ENCODE measurements at regions not wholly inside any gene's neighbourhood (a gene's known extent, or its start where the extent isn't known, plus 50 kb on each side); places are given as distances from the start of the nearest gene placed in this dataset.

DNA sequence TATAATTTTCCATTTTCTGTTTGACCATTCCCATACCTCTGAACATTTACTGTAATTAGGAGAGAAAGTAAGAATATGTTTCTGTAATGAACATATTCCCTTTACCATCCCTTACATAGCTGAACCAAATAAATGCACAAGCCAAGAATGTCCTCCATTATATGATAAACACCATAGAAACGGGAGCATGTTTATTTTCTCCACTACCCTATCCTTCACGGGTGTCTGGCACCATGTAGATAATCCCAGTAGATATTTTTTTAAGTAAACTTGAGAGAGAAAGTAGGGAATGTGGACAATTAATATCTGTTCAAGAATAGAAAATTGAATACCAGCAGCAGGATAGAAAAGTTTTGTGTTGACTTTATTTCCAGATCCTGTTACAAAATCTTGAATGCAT is 928.4 kb downstream of the EFNB2 start:
- no peak for DNase-seq (ENCODE audit: low read depth)

GRCh38 chr13:105602956-105603670 is 932.3 kb downstream of the EFNB2 start:
- no peak for DNase-seq (ENCODE audit: low read depth)

DNA sequence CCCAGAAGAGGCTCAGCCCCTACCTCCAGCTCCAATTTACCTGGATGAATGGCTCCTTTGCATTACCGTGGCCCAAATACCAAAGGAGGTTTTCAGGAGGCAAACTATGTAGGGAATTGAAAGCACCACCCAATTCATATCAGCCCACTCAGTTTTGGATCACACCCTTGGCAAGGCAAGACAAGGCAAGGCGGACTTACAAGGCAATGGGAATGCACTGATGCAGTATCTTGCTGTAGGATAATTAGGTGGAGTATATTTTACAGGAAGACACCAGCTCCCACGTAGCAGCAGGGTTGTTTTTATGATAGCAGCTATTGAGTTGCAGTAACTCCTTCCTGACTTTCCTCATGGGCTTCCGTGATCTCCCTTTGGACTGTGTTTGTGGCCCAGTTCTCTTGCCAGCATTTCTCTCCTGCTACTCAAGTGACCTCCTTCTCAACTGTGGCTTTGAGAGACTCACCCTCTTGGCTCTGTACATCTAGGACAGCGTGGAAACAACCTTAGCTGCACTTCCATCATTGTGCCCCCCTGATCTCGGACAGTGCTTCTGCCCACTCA is 935.9 kb downstream of the EFNB2 start:
- DNase-seq (ENCODE audit: low read depth), result no peak

- DNase-seq (ENCODE audit: low read depth), result no peak
These were observed 936.9 kb downstream of the EFNB2 start for GRCh38 chr13:105598529-105598928.

DNA sequence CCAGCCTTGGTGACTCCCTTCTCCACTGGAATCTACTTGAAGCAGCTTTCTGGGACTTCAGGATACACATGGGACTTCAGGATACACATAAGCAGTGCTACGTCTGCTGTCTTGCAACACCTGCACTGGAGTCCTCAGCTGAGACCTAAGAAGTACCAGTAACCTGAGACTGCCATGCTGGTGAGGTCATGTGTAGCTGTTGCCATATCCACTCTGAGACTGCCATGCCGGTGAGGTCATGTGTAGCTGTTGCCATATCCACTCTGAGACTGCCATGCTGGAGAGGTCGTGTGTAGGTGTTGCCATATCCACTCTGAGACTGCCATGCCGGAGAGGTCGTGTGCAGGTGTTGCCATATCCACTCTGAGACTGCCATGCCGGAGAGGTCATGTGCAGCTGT is 937.9 kb downstream of the EFNB2 start:
- DNase-seq (ENCODE audit: low read depth), result no peak

DNA sequence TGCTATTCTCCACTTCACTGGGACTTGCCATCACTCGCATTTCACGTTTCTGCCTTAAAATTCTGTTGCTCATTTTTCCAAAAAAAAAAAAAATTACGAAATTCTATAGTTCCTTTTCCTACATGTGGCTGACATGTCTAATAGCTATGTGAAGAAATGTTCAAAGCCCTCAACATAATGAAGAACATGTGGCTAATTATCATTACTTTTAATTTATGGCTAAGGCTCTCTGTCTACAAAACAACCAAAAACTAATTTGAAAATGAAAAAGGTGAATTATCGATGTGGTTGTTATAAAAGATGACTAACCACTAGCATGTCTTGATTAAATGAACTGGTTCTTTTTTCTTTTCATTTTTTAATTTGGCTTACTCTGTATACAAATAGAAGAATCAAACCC is 940.0 kb downstream of the EFNB2 start:
- DNase-seq (ENCODE audit: low read depth), result no peak

- DNase-seq (ENCODE audit: low read depth), result no peak
These were observed 944.2 kb downstream of the EFNB2 start for GRCh38 chr13:105591277-105591676.

- DNase-seq (ENCODE audit: low read depth), result no peak
These were observed 947.7 kb downstream of the EFNB2 start for GRCh38 chr13:105587786-105588185.

GRCh38 chr13:105579821-105580710 is 955.4 kb downstream of the EFNB2 start:
- DNase-seq (ENCODE audit: low read depth), result no peak

- no peak for DNase-seq (ENCODE audit: low read depth)
These were observed 962.3 kb downstream of the EFNB2 start for GRCh38 chr13:105573136-105573535.

DNA sequence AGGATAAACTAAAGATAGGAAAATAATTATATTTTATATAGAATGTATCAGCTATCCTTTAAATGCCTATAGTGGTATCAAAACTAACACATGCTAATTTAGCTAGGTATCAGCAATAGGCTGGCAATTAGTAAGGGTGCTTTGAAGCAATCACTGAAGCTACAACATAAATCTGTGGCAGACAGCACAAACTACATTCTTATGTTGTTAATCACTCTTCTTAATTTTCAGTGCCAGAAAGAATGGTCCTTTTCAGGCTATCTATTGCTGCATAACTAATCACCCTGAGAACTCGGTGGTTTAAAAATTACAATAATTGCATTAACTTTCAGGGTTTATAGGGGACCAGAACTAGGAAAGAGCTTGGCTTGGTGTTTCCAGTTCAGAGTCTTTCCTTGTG is 963.1 kb downstream of the EFNB2 start:
- no peak for DNase-seq (ENCODE audit: low read depth)

- DNase-seq (ENCODE audit: low read depth), result no peak
These were observed 965.6 kb downstream of the EFNB2 start for GRCh38 chr13:105569816-105570215.

DNA sequence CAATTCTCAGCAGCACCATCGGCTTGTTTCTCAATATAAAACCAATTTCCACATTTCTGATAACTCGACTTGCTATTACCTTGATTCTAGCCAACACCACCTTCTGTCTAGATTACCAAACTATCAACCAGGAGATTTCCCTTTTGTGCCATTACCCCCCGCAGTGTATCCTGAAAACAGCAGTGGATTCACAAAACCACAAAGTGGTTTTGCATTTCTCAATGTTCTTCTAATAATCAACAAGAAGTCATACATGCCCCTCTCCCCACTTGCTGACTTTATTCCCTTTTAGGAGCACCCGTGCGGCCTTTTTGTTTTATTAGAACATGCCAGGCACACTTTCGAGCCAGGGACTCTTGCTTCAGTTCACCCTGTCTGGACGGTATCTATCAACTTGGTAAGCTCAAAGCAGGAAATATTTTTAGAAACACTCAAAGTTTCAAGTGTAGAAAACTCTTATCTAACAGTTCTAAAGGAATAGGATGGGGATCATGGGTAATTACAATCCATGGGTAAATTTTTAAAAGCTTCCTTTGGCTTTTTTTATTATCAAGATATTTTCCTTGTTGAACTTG is 967.4 kb downstream of the EFNB2 start:
- DNase-seq (ENCODE audit: low read depth), result no peak

DNA sequence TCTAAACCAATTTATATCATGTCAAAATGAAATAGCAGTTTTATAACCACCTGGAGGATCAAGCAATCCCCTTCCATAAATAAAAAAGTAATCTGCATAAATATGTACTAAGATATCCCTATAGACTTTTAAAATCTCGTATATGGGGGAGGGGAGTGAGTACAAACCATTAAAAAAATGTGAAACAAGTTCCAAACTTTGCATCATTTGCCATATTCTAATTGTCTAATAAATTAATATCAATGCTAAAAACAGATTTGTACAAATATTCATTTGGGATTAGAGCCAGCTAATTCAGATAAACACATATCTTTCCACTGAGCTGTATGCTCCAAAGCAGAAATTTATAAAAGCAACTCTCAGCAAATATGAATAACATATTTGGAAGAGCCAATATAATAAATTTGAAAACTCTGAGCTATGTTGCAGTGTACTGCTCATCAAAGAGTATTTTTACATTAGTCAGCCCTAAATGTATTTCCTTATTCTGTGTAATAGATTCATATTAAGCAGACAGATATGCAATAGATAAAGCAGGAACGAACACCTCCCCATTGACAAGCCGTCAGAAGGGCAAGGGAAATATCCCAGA is 970.2 kb downstream of the EFNB2 start:
- DNase-seq (ENCODE audit: low read depth), result no peak

- DNase-seq (ENCODE audit: low read depth), result no peak
These were observed 983.4 kb downstream of the EFNB2 start for GRCh38 chr13:105552078-105552477.

GRCh38 chr13:105547851-105548250 is 987.6 kb downstream of the EFNB2 start:
- no peak for DNase-seq (ENCODE audit: low read depth)

GRCh38 chr13:105545811-105546210 is 989.7 kb downstream of the EFNB2 start:
- DNase-seq (ENCODE audit: low read depth), result no peak

DNA sequence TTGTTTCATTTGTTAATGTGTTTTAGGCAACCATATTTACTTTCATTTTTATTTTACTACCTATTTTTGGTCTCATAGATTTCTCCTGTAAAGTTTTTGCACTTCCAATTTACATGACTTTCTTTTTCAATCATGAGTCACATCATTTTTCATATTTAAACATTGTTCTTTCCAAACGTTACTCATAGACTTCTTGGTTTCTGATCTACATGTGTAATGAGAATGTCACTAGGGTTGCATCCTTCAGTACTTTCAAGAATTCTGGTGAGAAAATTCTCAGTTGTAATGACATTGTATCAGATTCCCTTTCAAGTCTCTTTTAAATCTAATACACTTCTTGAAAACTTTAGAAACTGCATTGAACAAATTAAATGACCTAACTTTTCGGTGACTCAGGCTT is 991.7 kb downstream of the EFNB2 start:
- no peak for DNase-seq (ENCODE audit: low read depth)

GRCh38 chr13:105541565-105541964 is 993.9 kb downstream of the EFNB2 start:
- no peak for DNase-seq (ENCODE audit: low read depth)

- no peak for DNase-seq (ENCODE audit: low read depth)
These were observed 997.1 kb downstream of the EFNB2 start for GRCh38 chr13:105538346-105538745.

DNA sequence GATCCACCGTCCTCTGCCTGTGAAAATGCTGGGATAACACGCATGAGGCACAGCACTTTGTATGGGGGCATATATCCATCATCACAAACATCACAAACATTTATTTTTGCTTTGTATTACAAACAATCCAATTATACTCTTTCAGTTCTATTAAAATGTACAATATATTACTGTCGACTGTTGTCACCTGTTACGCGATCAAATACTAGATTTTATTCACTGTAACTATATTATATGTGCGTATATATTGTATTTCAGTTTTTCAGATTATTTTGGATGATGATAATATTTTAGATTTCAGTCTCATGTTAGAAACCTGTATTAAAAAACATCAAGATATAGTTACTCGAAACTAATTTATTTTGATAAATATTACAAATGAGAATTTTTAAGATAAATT is 998.3 kb downstream of the EFNB2 start:
- DNase-seq (ENCODE audit: low read depth), result no peak

- DNase-seq (ENCODE audit: low read depth), result no peak
These were observed 1005.0 kb downstream of the EFNB2 start for GRCh38 chr13:105530468-105530867.

Measured in stimulated activated CD4-positive, alpha-beta T cell treated with anti-CD3 and anti-CD28 coated beads, Interleukin-2, amount 100 ng/mL, for 4 hours (primary cell).